H7 (cell line): ENCODE measurements at regions not wholly inside any gene's neighbourhood (a gene's known extent, or its start where the extent isn't known, plus 50 kb on each side); places are given as distances from the start of the nearest gene placed in this dataset.
A peak's percentile ranks its signal among the peaks of the same experiment; 100 is the strongest.

Source experiments
- DNase-seq: peaks from one replicate; pipeline ENCODE4 v3.0.0; 2012
- H3K27me3 ChIP-seq: 2 replicates; pipeline ENCODE4 v1.6.0; 2011; ENCODE audit warnings: mild to moderate bottlenecking, low read length; ENCODE audit not compliant: control insufficient read depth, insufficient read depth
- H3K36me3 ChIP-seq: replicated peaks from 2 replicates; pipeline ENCODE4 v1.5.1; 2011; ENCODE audit warnings: low read length; ENCODE audit not compliant: control insufficient read depth, insufficient read depth
- H3K4me3 ChIP-seq: 2 replicates; pipeline ENCODE4 v1.5.1; 2011; ENCODE audit warnings: low read depth, mild to moderate bottlenecking, control low read depth, low read length, moderate library complexity; ENCODE audit not compliant: insufficient read depth

- no peak for DNase-seq
- H3K27me3 ChIP-seq: no peaks in the 10 kb centered on the region
- no peak overlapping the region for H3K4me3 ChIP-seq
- no peaks in the 10 kb centered on the region for H3K36me3 ChIP-seq
Measured at GRCh38 chr18:54100920-54101470, 123.5 kb downstream of the MBD2 start.

DNA sequence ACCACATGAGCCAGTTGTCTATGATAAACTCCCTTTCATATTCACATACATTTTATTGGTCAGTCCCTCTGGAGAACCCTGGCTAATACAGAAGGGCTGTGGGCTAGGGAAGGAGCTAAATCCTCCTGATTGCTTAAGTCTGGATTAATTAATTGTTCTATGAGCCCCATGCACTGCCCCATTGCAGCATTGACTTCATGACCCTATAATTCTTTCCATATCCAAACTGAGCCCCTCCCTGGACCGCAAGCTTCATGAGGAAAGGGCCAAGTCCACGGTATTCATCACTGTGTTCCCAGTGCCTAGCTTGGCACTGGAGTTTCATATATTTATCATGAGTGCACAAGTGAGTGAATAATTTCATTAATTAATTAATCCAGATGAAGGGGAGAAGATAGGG lies 124.0 kb downstream of the MBD2 start:
- no peak for DNase-seq
- H3K27me3 ChIP-seq: no peaks in the 10 kb centered on the region
- H3K4me3 ChIP-seq: no peak overlapping the region
- no peaks in the 10 kb centered on the region for H3K36me3 ChIP-seq

- Histone ChIP-seq H3K4me3 (no peak overlapping the region), H3K36me3 (no peaks in the 10 kb centered on the region), H3K27me3 (no peaks in the 10 kb centered on the region)
- DNase-seq: no peak
Measured at GRCh38 chr18:54094474-54094873, 130.0 kb downstream of the MBD2 start.

GRCh38 chr18:54090856-54091255 lies 133.6 kb downstream of the MBD2 start:
- no peak for DNase-seq
- no peak overlapping the region for H3K4me3 ChIP-seq
- no peaks in the 10 kb centered on the region for H3K36me3 ChIP-seq
- H3K27me3 ChIP-seq: no peaks in the 10 kb centered on the region

GRCh38 chr18:54089749-54090459 lies 134.6 kb downstream of the MBD2 start:
- Histone ChIP-seq H3K27me3 (no peaks in the 10 kb centered on the region), H3K36me3 (no peaks in the 10 kb centered on the region), H3K4me3 (no peak overlapping the region)
- DNase-seq: no peak

- H3K36me3 ChIP-seq: no peaks in the 10 kb centered on the region
- no peak overlapping the region for H3K4me3 ChIP-seq
- DNase-seq: no peak
- no peaks in the 10 kb centered on the region for H3K27me3 ChIP-seq
Measured at GRCh38 chr18:54086863-54087262, 137.6 kb downstream of the MBD2 start.

GRCh38 chr18:54086046-54086802 lies 138.2 kb downstream of the MBD2 start:
- no peak for DNase-seq
- no peak overlapping the region for H3K4me3 ChIP-seq
- no peaks in the 10 kb centered on the region for H3K36me3 ChIP-seq
- H3K27me3 ChIP-seq: no peaks in the 10 kb centered on the region

DNA sequence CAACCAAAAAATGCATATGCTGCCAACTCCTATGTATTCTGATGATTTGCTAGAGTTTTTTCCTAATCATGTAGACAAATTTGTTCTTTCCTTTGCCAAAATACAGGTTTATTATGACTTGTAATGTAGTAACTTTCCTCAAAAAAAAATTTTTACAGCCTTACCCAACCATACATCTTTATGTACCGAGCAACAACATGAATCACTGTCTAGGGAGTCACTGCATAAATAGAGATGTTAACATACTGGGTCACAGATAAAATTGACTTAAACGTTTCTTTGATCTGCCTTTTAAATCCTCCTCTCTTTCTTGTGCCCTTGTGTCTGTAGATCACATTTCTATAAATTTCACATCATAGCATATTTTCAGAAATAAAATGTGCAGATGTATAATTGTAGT lies 143.6 kb downstream of the MBD2 start:
- Histone ChIP-seq H3K4me3 (no peak overlapping the region), H3K27me3 (no peaks in the 10 kb centered on the region), H3K36me3 (no peaks in the 10 kb centered on the region)
- DNase-seq: no peak

DNA sequence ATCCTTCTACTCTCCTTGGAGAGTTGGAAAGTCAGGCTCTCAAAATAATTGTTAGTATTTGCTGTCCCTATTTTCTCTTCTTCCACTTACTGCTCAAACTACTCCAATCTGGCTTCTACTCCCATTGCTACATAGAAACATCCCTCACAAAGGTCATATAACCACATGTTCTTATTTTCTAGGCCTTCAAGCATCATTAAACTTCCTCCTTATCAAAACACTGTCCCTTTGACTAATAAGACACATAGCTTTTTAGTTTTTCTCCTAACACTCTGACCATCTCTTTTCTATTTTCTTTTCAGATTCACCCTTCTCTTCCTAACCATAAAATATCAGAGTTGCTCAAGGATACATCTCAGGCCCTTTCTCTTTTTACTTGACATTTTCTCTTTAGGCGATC lies 148.3 kb downstream of the MBD2 start:
- H3K36me3 ChIP-seq: no peaks in the 10 kb centered on the region

GRCh38 chr18:54075689-54076088 lies 148.8 kb downstream of the MBD2 start:
- Histone ChIP-seq H3K4me3 (no peak overlapping the region), H3K36me3 (no peaks in the 10 kb centered on the region), H3K27me3 (no peaks in the 10 kb centered on the region)
- DNase-seq: no peak

More for the DNA sequence above, 148.3 kb downstream of the MBD2 start:
- Histone ChIP-seq H3K27me3 (no peaks in the 10 kb centered on the region), H3K4me3 (no peak overlapping the region)
- no peak for DNase-seq

DNA sequence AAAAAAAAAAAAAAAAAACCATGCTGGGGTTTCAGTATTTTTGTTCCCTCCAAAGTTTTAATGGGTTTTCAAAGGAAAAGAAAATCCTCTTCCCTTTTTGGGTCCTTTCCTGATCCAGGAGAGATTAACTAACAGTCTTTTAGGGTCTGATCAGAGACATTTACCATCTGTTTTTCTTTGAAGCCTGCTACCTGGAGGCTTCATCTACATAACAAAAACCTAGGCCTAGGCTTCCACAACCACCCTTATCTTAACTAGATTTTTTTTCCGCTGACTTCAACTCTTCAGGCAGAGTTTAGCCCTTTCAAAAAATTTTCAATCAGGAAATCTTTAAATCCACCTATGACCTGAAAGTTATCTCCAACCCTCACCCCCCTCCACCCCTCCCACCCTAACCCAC lies 154.7 kb downstream of the MBD2 start:
- Histone ChIP-seq H3K27me3 (no peaks in the 10 kb centered on the region), H3K36me3 (no peaks in the 10 kb centered on the region), H3K4me3 (no peak overlapping the region)
- DNase-seq: peak; percentile 24

DNA sequence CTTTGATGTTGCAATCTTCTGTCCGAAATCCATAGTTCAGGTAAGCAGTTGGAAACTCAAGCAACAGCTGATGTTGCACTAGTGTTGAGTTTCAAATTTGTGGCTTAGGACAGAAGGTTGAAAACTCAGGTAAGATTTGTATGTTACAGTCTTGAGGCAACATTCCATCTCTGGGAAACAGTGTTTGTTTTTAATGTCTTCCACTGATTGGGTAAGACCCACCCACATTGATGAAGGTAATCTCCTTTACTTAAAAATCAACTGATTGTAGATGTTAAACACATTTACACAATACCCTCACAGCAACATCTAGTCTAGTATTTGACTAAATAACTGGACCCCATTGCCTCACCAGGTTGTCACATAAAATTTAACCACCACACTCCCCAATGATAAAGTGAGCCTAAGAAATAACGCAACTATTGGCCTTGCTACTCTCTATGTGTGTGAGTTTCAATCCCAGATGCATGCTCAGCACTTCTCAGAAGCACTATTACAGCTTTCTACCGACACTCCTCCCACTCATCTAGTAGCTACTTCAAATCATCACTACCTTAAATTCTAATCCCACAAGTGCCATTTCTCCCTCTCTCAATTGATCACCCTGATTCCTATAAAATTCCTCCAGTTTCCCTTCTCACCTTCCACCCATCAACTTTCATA lies 164.0 kb downstream of the MBD2 start:
- Histone ChIP-seq H3K27me3 (no peaks in the 10 kb centered on the region), H3K4me3 (no peak overlapping the region), H3K36me3 (no peaks in the 10 kb centered on the region)
- no peak for DNase-seq

DNA sequence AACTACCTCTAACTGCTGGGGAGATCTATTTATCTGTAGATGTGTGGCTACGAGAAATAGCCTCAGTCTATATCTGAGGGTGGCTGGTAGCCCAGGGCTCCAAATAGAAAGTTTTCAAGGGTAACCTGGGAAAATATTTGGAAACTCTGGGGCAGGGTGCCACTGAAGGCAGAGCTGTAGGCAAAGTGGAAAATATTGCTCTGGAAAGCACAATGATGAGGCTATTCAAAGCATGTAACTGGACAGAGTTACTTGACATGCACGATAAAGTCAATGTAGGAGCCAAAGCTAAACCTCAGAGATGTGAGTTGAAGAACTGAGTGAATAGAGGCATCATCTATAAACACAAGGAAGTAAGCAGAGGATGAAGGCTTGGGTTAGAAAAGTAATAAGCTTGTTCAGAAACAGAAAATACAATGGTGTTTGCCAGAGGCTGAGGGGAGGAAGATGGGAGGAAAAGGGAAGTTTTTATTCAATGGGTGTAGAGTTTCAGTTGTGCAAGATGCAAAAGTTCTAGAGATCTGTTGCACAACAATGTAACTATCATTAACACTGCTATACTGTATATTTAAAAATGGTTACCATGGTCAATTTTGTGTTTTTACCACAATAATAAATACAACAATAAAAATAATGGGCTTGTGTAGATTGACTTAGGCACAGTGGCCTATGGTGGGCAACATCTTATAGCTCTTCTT lies 171.6 kb downstream of the MBD2 start:
- Histone ChIP-seq H3K4me3 (no peak overlapping the region), H3K36me3 (no peaks in the 10 kb centered on the region), H3K27me3 (no peaks in the 10 kb centered on the region)
- no peak for DNase-seq

DNA sequence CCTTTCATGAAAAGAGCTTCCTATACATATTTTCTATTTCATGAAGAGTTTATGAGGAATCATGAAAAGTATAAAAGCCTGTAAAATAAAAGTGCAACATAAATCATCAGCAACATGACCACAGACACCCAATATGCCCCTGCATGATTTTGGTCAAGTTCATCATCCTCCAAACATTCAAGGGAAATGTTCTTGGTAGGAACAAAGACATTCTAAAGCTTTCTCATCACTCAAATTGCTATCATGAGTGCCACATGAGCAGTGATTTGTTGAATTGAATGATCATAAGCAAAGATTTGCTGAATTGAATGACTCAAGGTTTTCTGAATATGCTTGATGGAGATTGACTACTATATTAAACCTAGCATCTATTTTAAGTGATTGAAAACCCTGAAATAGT lies 172.2 kb downstream of the MBD2 start:
- Histone ChIP-seq H3K27me3 (no peaks in the 10 kb centered on the region), H3K36me3 (no peaks in the 10 kb centered on the region), H3K4me3 (no peak overlapping the region)
- DNase-seq: no peak
